CD4-positive, alpha-beta T cell treated with Interleukin-2 at 100 ng/mL for 4 hours (primary cell): ENCODE measurements at regions not wholly inside any gene's neighbourhood (a gene's known extent, or its start where the extent isn't known, plus 50 kb on each side); places are given as distances from the start of the nearest gene placed in this dataset.
A peak's percentile ranks its signal among the peaks of the same experiment; 100 is the strongest.
"Not testable (repeated sequence)": the region's sequence is repeated elsewhere in the genome, so short reads cannot be mapped to it uniquely, and the experiment has no call there.

Source experiments
- DNase-seq: peaks from one replicate; pipeline ENCODE4 v3.0.0-alpha.2; 2020; ENCODE audit warnings: low spot score

DNA sequence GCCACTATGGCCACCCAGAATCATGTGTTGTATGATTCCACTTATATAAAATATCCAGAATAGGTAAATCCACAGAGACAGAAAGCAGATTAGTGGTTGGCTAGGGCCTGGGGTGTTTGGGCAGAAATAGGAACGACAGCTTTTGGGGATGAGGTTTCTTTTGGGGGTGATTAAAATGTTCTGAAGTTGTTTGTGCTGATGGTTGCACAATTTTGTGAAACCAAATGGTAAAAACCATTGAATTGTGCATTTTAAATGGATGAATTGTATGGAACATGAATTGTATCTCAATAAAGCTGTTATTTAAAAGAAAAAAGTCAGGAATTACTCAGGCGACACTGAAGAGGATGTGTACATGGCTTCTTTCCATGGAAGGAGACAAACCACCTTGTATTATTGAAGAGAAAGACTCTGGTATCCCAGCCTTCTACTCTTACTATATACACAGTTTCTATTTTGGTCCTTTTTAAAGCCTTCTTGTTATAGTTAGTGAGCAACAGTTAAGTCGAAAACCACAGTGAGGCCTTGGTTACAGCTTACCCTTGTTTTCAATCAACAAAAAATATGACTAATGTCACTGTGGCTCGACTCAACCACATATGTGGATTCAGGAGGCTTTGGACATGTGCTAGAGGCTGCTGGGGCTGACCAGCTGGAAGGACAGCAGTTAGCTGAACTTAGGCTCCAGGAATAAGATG is 57.1 kb upstream of the KMT2E start:
- DNase-seq = peak; percentile 75

DNA sequence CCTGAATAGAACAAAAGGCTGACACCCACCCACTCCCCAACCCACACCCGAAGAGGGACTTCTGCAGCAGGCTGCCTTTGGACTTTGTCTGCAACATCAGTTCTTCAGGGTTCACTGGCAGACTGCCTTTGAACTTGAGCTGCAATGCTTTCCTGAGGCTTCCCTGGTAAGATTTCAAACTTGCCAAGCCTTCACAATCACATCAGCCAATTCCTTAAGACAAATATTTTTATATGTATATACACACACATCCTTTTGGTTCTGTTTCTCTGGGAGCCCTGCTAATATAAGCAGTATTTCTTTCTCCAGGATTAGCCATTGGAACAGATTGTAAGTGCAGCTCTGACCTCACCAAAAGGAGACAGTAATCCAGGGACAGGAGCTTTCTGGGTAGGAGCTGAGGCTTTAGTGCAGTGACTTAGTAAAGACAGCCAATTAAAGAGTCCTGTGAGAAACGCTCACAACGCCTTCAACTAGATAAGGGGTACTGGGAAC is 55.6 kb upstream of the KMT2E start:
- no peak for DNase-seq

DNA sequence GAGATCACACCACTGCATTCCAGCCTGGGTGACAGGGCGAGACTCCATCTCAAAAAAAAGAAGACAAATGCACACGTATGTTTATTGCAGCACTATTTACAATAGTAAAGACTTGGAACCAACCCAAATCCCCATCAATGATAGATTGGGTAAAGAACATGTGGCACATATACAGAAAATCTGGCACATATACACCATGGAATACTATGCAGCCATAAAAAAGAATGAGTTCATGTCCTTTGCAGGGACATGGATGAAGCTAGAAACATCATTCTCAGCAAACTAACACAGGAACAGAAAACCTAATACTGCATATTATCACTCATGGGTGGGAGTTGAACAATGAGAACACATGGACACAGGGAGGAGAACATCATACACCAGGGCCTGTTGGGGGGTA is 54.5 kb upstream of the KMT2E start:
- DNase-seq = not testable (repeated sequence)

DNA sequence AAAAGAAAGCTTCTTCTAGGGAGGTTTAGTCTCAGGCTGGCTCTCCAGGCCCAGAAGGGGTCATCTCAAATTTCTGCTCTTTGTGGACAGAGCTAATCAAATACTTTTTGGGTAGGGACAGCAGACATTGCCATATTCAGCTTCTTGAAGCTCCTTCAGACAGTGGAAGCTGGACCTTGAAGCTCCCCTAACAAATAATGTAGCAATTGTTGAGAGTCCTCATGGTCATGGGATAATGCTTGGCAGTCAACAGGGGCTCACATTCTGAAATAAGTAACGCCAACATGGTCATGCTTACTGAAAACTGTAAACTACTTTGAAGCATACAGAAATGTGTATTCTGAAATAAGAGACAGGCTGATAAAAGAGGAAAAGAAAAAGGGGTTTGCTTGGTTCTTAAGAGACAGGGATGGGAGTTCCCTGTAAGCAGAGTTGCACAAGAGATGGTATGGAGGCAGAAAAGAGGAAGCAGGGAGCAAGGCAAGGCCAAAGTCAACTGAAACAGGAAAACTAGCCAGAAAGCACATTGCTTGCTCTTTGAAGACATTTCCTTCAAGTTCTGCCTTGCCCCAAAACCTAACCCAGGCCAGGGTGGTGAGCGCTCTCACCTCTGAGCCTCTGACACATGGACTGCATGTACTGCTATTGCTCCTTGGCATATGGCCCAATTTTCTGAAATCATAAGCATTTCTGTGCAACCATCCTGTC is 53.1 kb upstream of the KMT2E start:
- DNase-seq = no peak

DNA sequence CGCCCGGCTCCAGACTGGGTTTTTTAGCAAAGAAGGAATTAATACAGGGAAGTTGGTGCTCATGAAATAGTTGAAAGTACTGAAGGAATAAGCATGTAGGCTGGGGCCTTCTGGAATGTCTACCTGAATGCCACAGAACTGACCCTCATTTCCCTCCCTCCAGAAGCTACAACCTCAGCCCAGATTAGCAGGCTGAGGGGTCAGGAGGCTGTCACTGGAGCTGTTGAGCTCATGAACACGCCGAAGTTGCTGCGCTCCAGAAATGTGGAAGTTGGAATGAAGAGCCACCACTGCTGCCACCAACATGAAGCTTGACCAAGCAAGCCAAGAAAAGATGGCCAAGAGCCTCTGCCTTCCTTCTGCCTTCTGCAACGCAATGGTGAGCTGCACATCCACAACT is 52.2 kb upstream of the KMT2E start:
- no peak for DNase-seq

DNA sequence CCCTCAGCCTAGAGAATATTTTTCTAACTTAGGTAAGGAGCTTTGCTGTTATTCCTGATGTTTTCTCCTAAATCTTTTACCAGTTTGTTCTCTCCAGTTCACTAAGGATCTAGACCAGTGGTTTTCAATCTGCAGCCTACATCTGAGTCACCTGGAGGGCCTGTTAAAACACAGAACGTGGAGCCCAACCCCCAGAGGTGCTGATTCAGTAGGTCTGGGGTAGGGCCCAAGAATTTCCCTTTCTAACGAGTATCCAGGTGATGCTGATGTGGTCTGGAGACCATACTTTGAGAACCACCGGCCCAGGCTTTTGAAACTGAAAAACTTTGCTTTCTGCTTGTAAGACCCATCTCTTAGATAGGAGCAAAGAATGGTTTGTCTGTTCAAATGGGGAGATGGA is 51.2 kb upstream of the KMT2E start:
- no peak for DNase-seq

DNA sequence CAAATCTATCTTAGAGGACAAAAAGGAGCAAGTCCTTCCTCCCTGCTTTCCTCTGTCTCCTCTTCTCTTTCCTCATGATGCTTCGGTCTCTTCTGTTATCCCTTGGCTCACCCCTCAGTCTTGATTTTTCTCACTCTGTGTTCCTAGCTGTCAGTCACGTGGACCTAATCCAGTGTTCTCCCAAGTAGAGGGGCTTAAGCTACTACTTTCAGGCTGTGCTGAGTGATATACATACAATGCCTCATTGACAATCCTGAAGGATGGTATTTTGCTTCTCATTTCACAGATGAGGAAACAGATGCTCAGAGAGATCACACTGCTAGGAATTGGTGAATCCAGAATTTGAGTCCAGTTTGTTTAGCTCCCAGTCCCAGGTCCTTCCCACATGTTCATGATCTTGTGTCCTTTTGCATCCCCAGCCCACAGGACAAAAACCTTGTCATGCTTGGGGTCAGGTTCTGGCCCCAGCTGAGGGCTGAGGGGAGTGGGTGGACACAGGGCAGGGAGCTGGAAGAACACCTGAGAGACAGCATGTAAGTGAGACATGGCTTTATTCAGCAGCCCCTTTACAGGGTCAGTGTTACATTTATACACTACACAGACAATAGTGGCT is 50.5 kb upstream of the KMT2E start:
- no peak for DNase-seq

DNA sequence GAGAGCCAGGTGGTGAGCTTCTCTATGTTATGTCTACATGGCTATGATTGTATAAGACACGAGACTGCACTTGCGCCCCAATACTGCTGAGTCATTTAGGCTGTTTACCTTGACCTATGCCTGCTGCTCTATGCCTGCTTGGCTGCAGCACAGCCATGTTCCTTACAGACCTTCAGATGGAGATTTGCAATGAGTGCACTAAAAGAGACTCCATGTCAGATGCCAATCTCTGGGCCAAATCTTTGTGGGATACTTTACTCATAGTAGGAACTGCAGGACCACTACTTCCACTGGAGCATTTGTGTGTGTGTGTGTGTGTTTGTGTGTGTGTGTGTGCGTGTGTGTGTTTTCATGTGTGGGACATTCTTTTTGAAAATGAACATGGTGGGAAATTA is 50.0 kb upstream of the KMT2E start:
- no peak for DNase-seq
